ENCODE measurements at regions not wholly inside any gene's neighbourhood (a gene's known extent, or its start where the extent isn't known, plus 50 kb on each side); places are given as distances from the start of the nearest gene placed in this dataset.

GRCh38 chr14:71308671-71309070, 401.4 kb downstream of the PCNX1 start:
- no peak overlapping the region for H2BK120ac ChIP-seq (ENCODE audit: low read depth, low read length)
- H3K27ac ChIP-seq (ENCODE audit: low read length, poor library complexity, severe bottlenecking), result no peak overlapping the region
- H3K9ac ChIP-seq (ENCODE audit: low read length), result no peak overlapping the region
- no peak overlapping the region for H4K91ac ChIP-seq (ENCODE audit: low read length)
- no peak overlapping the region for H3K18ac ChIP-seq (ENCODE audit: low read depth in 1 of 2, low read length in 2 of 2)
- H3K4ac ChIP-seq (ENCODE audit: low read depth in 1 of 2, low read length in 2 of 2), result no peak overlapping the region
- no peak overlapping the region for H2BK12ac ChIP-seq (ENCODE audit: low read length in 2 of 2)
- no peaks in the 10 kb centered on the region for H3K4me1 ChIP-seq (ENCODE audit: control insufficient read depth, insufficient read depth, low read depth, low read length)
- peaks cover 49% of the 10 kb centered on the region for H3K9me3 ChIP-seq (ENCODE audit: control insufficient read depth, low read length)
- H4K8ac ChIP-seq (ENCODE audit: low read length), result no peak overlapping the region
- DNase-seq, result no peak
- H2AK5ac ChIP-seq (ENCODE audit: low read length, severe bottlenecking), result no peak overlapping the region
- no peak overlapping the region for H2AFZ ChIP-seq (ENCODE audit: low read depth, low read length)
- peaks cover 0 to 6% of the 10 kb centered on the region in 2 experiments for H3K27me3 ChIP-seq (ENCODE audit: control insufficient read depth in 1 of 2, insufficient read depth in 1 of 2, low read length in 2 of 2)
- no peaks in the 10 kb centered on the region for H3K79me1 ChIP-seq (replicated peaks; ENCODE audit: low read length, poor library complexity, severe bottlenecking)
- no peak overlapping the region for H3K4me3 ChIP-seq (ENCODE audit: insufficient read depth in 1 of 2, low read depth in 1 of 2, low read length in 2 of 2)
- no peak overlapping the region for H2BK15ac ChIP-seq (ENCODE audit: low read depth, poor library complexity, severe bottlenecking)
- no peak overlapping the region for H3K4me2 ChIP-seq (ENCODE audit: low read length, poor library complexity, severe bottlenecking)
- no peak overlapping the region for H3K23ac ChIP-seq (ENCODE audit: low read length in 2 of 2)
- no peaks in the 10 kb centered on the region for H3K36me3 ChIP-seq (ENCODE audit: control insufficient read depth in 1 of 2, insufficient read depth in 2 of 2, low read depth in 1 of 2, low read length in 2 of 2)
- WGBS, result 100% methylated on average over 1 of the region's 1 CpG
- no peak overlapping the region for H3K14ac ChIP-seq (ENCODE audit: low read length in 2 of 2)
- no peak overlapping the region for H2BK5ac ChIP-seq (ENCODE audit: low read depth, low read length, poor library complexity, severe bottlenecking)

- Histone ChIP-seq H2AK5ac (ENCODE audit: low read length, severe bottlenecking) (no peak overlapping the region), H3K36me3 (ENCODE audit: control insufficient read depth in 1 of 2, insufficient read depth in 2 of 2, low read depth in 1 of 2, low read length in 2 of 2) (no peaks in the 10 kb centered on the region), H3K9me3 (ENCODE audit: control insufficient read depth, low read length) (peaks cover 40% of the 10 kb centered on the region), H3K9ac (ENCODE audit: low read length) (no peak overlapping the region), H3K23ac (ENCODE audit: low read length in 2 of 2) (no peak overlapping the region), H3K14ac (ENCODE audit: low read length in 2 of 2) (no peak overlapping the region), H2BK12ac (ENCODE audit: low read length in 2 of 2) (no peak overlapping the region), H3K4me3 (ENCODE audit: insufficient read depth in 1 of 2, low read depth in 1 of 2, low read length in 2 of 2) (no peak overlapping the region), H4K91ac (ENCODE audit: low read length) (no peak overlapping the region), H3K4ac (ENCODE audit: low read depth in 1 of 2, low read length in 2 of 2) (no peak overlapping the region), H3K27me3 (ENCODE audit: control insufficient read depth in 1 of 2, insufficient read depth in 1 of 2, low read length in 2 of 2) (peaks cover 0 to 6% of the 10 kb centered on the region in 2 experiments), H2BK120ac (ENCODE audit: low read depth, low read length) (no peak overlapping the region), H3K4me1 (ENCODE audit: control insufficient read depth, insufficient read depth, low read depth, low read length) (no peaks in the 10 kb centered on the region), H3K27ac (ENCODE audit: low read length, poor library complexity, severe bottlenecking) (no peak overlapping the region), H3K79me1 (replicated peaks; ENCODE audit: low read length, poor library complexity, severe bottlenecking) (no peaks in the 10 kb centered on the region), H3K4me2 (ENCODE audit: low read length, poor library complexity, severe bottlenecking) (no peak overlapping the region), H4K8ac (ENCODE audit: low read length) (no peak overlapping the region), H2BK15ac (ENCODE audit: low read depth, poor library complexity, severe bottlenecking) (no peak overlapping the region), H2BK5ac (ENCODE audit: low read depth, low read length, poor library complexity, severe bottlenecking) (no peak overlapping the region), H2AFZ (ENCODE audit: low read depth, low read length) (no peak overlapping the region), H3K18ac (ENCODE audit: low read depth in 1 of 2, low read length in 2 of 2) (no peak overlapping the region)
- WGBS, result 100% methylated on average over 2 of the region's 2 CpGs
- no peak for DNase-seq
These were observed 402.5 kb downstream of the PCNX1 start for GRCh38 chr14:71309756-71310155.

GRCh38 chr14:71311061-71311460, 403.8 kb downstream of the PCNX1 start:
- H2AFZ ChIP-seq (ENCODE audit: low read depth, low read length), result no peak overlapping the region
- no peak overlapping the region for H3K14ac ChIP-seq (ENCODE audit: low read length in 2 of 2)
- no peaks in the 10 kb centered on the region for H3K36me3 ChIP-seq (ENCODE audit: control insufficient read depth in 1 of 2, insufficient read depth in 2 of 2, low read depth in 1 of 2, low read length in 2 of 2)
- no peak overlapping the region for H2BK120ac ChIP-seq (ENCODE audit: low read depth, low read length)
- peaks cover 27% of the 10 kb centered on the region for H3K9me3 ChIP-seq (ENCODE audit: control insufficient read depth, low read length)
- H3K9ac ChIP-seq (ENCODE audit: low read length), result no peak overlapping the region
- H3K4me1 ChIP-seq (ENCODE audit: control insufficient read depth, insufficient read depth, low read depth, low read length), result no peaks in the 10 kb centered on the region
- 95% methylated on average over 9 of the region's 10 CpGs for WGBS
- H3K4me3 ChIP-seq (ENCODE audit: insufficient read depth in 1 of 2, low read depth in 1 of 2, low read length in 2 of 2), result no peak overlapping the region
- H4K8ac ChIP-seq (ENCODE audit: low read length), result no peak overlapping the region
- H3K79me1 ChIP-seq (replicated peaks; ENCODE audit: low read length, poor library complexity, severe bottlenecking), result no peaks in the 10 kb centered on the region
- no peak overlapping the region for H4K91ac ChIP-seq (ENCODE audit: low read length)
- H3K23ac ChIP-seq (ENCODE audit: low read length in 2 of 2), result no peak overlapping the region
- no peak for DNase-seq
- no peak overlapping the region for H3K27ac ChIP-seq (ENCODE audit: low read length, poor library complexity, severe bottlenecking)
- H3K27me3 ChIP-seq (ENCODE audit: control insufficient read depth in 1 of 2, insufficient read depth in 1 of 2, low read length in 2 of 2), result peaks cover 0 to 6% of the 10 kb centered on the region in 2 experiments
- no peak overlapping the region for H3K4me2 ChIP-seq (ENCODE audit: low read length, poor library complexity, severe bottlenecking)
- H3K18ac ChIP-seq (ENCODE audit: low read depth in 1 of 2, low read length in 2 of 2), result no peak overlapping the region
- H2BK12ac ChIP-seq (ENCODE audit: low read length in 2 of 2), result no peak overlapping the region
- H3K4ac ChIP-seq (ENCODE audit: low read depth in 1 of 2, low read length in 2 of 2), result no peak overlapping the region
- no peak overlapping the region for H2AK5ac ChIP-seq (ENCODE audit: low read length, severe bottlenecking)
- no peak overlapping the region for H2BK5ac ChIP-seq (ENCODE audit: low read depth, low read length, poor library complexity, severe bottlenecking)
- no peak overlapping the region for H2BK15ac ChIP-seq (ENCODE audit: low read depth, poor library complexity, severe bottlenecking)

- Histone ChIP-seq H4K8ac (ENCODE audit: low read length) (no peak overlapping the region), H3K9me3 (ENCODE audit: control insufficient read depth, low read length) (peaks cover 5% of the 10 kb centered on the region)
- WGBS, result 92% methylated on average over 2 of the region's 2 CpGs
These were observed 407.5 kb downstream of the PCNX1 start for GRCh38 chr14:71314717-71315116.

More at GRCh38 chr14:71314717-71315116, 407.5 kb downstream of the PCNX1 start:
- H3K4me3 ChIP-seq (ENCODE audit: insufficient read depth in 1 of 2, low read depth in 1 of 2, low read length in 2 of 2), result no peak overlapping the region
- no peak overlapping the region for H3K9ac ChIP-seq (ENCODE audit: low read length)
- no peak overlapping the region for H2BK120ac ChIP-seq (ENCODE audit: low read depth, low read length)
- no peak overlapping the region for H4K91ac ChIP-seq (ENCODE audit: low read length)
- no peaks in the 10 kb centered on the region for H3K27me3 ChIP-seq (ENCODE audit: control insufficient read depth in 1 of 2, insufficient read depth in 1 of 2, low read length in 2 of 2)
- H2BK5ac ChIP-seq (ENCODE audit: low read depth, low read length, poor library complexity, severe bottlenecking), result no peak overlapping the region
- H3K79me1 ChIP-seq (replicated peaks; ENCODE audit: low read length, poor library complexity, severe bottlenecking), result no peaks in the 10 kb centered on the region
- H3K36me3 ChIP-seq (ENCODE audit: control insufficient read depth in 1 of 2, insufficient read depth in 2 of 2, low read depth in 1 of 2, low read length in 2 of 2), result no peaks in the 10 kb centered on the region
- no peak overlapping the region for H2AK5ac ChIP-seq (ENCODE audit: low read length, severe bottlenecking)
- H3K4me1 ChIP-seq (ENCODE audit: control insufficient read depth, insufficient read depth, low read depth, low read length), result no peaks in the 10 kb centered on the region
- no peak overlapping the region for H3K23ac ChIP-seq (ENCODE audit: low read length in 2 of 2)
- no peak overlapping the region for H3K18ac ChIP-seq (ENCODE audit: low read depth in 1 of 2, low read length in 2 of 2)
- H3K14ac ChIP-seq (ENCODE audit: low read length in 2 of 2), result no peak overlapping the region
- no peak overlapping the region for H3K4ac ChIP-seq (ENCODE audit: low read depth in 1 of 2, low read length in 2 of 2)
- no peak overlapping the region for H2AFZ ChIP-seq (ENCODE audit: low read depth, low read length)
- no peak overlapping the region for H2BK12ac ChIP-seq (ENCODE audit: low read length in 2 of 2)
- no peak overlapping the region for H2BK15ac ChIP-seq (ENCODE audit: low read depth, poor library complexity, severe bottlenecking)
- DNase-seq, result no peak
- H3K4me2 ChIP-seq (ENCODE audit: low read length, poor library complexity, severe bottlenecking), result no peak overlapping the region
- no peak overlapping the region for H3K27ac ChIP-seq (ENCODE audit: low read length, poor library complexity, severe bottlenecking)

Measured in mesenchymal stem cell (in vitro differentiated cells and primary cell).